ENCODE measurements at regions not wholly inside any gene's neighbourhood (a gene's known extent, or its start where the extent isn't known, plus 50 kb on each side); places are given as distances from the start of the nearest gene placed in this dataset.

- in situ Hi-C loops (cut with MboI), result no loop called here
- no peaks in the 10 kb centered on the region for H3K36me3 ChIP-seq (ENCODE audit: control insufficient read depth in 2 of 2, insufficient read depth in 2 of 2, low read length in 1 of 2)
- H3K9me3 ChIP-seq (replicated peaks; ENCODE audit: control insufficient read depth, insufficient read depth, low read length), result no peaks in the 10 kb centered on the region
- no peak for DNase-seq (ENCODE audit: low read depth, low spot score)
- WGBS (ENCODE audit: insufficient coverage, insufficient replicate concordance, low lambda C conversion rate, missing lambda C conversion rate), result 26% methylated on average over 2 of the region's 2 CpGs
- H3K27me3 ChIP-seq (replicated peaks in 1 of 2; ENCODE audit: control insufficient read depth in 2 of 2, insufficient read depth in 2 of 2, low read length in 1 of 2), result no peaks in the 10 kb centered on the region
- ChIA-PET RAD21 (ENCODE audit: unreplicated experiment) (no interaction called here), SMC1A (ENCODE audit: uncharacterized antibody, unreplicated experiment) (interaction anchor here (1.5 kb wide), 1 partner anchor 19 kb away, joined by 3 read pairs; no protein-coding TSS in a partner anchor), POLR2A (no interaction called here), CTCF (interaction anchor here (1.6 kb wide), 1 partner anchor 20 kb away, joined by 3 read pairs; no protein-coding TSS in a partner anchor)
- no peaks in the 10 kb centered on the region for H3K4me1 ChIP-seq (ENCODE audit: control insufficient read depth, insufficient read depth, low read length)
- H3K4me3 ChIP-seq, result no peak overlapping the region
- intact Hi-C loops (cut with micrococcal nuclease; ENCODE audit: unreplicated experiment), result no loop called here
- FAIRE-seq, result no peak
- no peak overlapping the region for H3K9ac ChIP-seq (ENCODE audit: control insufficient read depth, insufficient read depth, low read length)
- ATAC-seq, result no peak
- H3K79me2 ChIP-seq (ENCODE audit: control insufficient read depth, insufficient read depth, low read length), result no peaks in the 10 kb centered on the region
- no peak overlapping the region for H3K27ac ChIP-seq (ENCODE audit: control insufficient read depth, insufficient read depth)
- no peak overlapping the region for H3K4me2 ChIP-seq (ENCODE audit: control insufficient read depth, insufficient read depth)
- no peak overlapping the region for H2AFZ ChIP-seq (ENCODE audit: control insufficient read depth, low read depth, low read length)
- H4K20me1 ChIP-seq (ENCODE audit: control insufficient read depth, insufficient read depth), result no peaks in the 10 kb centered on the region
- TF ChIP-seq ZNF592 (IDR thresholded peaks at IDR 0.05) (no peak), YBX1 (IDR thresholded peaks at IDR 0.05) (no peak), YY1 (IDR thresholded peaks at IDR 0.05; ENCODE audit: low read depth, low read length) (no peak), SMARCA5 (IDR thresholded peaks at IDR 0.05) (no peak), CTCF (IDR thresholded peaks at IDR 0.05 in 2 of 3, conservative IDR thresholded peaks at IDR 0.05 in 1 of 3; ENCODE audit: control insufficient read depth in 2 of 3, extremely low read depth in 1 of 3, insufficient read depth in 1 of 3, low read depth in 3 of 3, low read length in 3 of 3) (no peak), USF1 (IDR thresholded peaks at IDR 0.05; ENCODE audit: borderline replicate concordance, extremely low read length, insufficient read depth, low read depth, low read length) (no peak), HSF1 (IDR thresholded peaks at IDR 0.05; ENCODE audit: low read depth, low read length) (no peak), EP300 (IDR thresholded peaks at IDR 0.05; ENCODE audit: borderline replicate concordance in 1 of 2, control insufficient read depth in 1 of 2, low read depth in 2 of 2, low read length in 2 of 2) (no peak)
- TF ChIP-seq, protein P1, sequence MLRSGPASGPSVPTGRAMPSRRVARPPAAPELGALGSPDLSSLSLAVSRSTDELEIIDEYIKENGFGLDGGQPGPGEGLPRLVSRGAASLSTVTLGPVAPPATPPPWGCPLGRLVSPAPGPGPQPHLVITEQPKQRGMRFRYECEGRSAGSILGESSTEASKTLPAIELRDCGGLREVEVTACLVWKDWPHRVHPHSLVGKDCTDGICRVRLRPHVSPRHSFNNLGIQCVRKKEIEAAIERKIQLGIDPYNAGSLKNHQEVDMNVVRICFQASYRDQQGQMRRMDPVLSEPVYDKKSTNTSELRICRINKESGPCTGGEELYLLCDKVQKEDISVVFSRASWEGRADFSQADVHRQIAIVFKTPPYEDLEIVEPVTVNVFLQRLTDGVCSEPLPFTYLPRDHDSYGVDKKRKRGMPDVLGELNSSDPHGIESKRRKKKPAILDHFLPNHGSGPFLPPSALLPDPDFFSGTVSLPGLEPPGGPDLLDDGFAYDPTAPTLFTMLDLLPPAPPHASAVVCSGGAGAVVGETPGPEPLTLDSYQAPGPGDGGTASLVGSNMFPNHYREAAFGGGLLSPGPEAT (IDR thresholded peaks at IDR 0.05; ENCODE audit: low read depth), result no peak
- TF ChIP-seq, protein P2, sequence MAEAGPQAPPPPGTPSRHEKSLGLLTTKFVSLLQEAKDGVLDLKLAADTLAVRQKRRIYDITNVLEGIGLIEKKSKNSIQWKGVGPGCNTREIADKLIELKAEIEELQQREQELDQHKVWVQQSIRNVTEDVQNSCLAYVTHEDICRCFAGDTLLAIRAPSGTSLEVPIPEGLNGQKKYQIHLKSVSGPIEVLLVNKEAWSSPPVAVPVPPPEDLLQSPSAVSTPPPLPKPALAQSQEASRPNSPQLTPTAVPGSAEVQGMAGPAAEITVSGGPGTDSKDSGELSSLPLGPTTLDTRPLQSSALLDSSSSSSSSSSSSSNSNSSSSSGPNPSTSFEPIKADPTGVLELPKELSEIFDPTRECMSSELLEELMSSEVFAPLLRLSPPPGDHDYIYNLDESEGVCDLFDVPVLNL (IDR thresholded peaks at IDR 0.05; ENCODE audit: low read depth, low read length), result no peak
- no TSS peak for BruUV-seq (replicated peaks)
Measured at GRCh38 chr11:81472646-81473045, 1261.0 kb downstream of the FAM181B start.
